ENCODE measurements at regions not wholly inside any gene's neighbourhood (a gene's known extent, or its start where the extent isn't known, plus 50 kb on each side); places are given as distances from the start of the nearest gene placed in this dataset.

GRCh38 chr7:89511900-89512299 is 642.4 kb upstream of the STEAP1 start:
- Histone ChIP-seq H3K27ac (ENCODE audit: low read depth, low read length) (no peak overlapping the region), H3K4me3 (ENCODE audit: low read depth in 1 of 5, low read length in 5 of 5) (no peak overlapping the region), H3K9ac (ENCODE audit: low read length in 5 of 5) (no peak overlapping the region), H3K27me3 (ENCODE audit: control insufficient read depth in 5 of 5, insufficient read depth in 4 of 5, low read length in 5 of 5) (no peaks in the 10 kb centered on the region), H3K36me3 (ENCODE audit: control insufficient read depth in 5 of 5, insufficient read depth in 5 of 5, low read length in 5 of 5) (no peaks in the 10 kb centered on the region), H3K4me1 (ENCODE audit: control insufficient read depth in 5 of 5, insufficient read depth in 5 of 5, low read length in 5 of 5) (no peaks in the 10 kb centered on the region), H3K9me3 (ENCODE audit: control insufficient read depth in 5 of 5, low read length in 5 of 5) (peaks cover 0 to 6% (median 3%) of the 10 kb centered on the region in 5 donors)

- H3K9ac ChIP-seq (ENCODE audit: low read length in 5 of 5) = no peak overlapping the region
- H3K27ac ChIP-seq (ENCODE audit: low read depth, low read length) = no peak overlapping the region
- no peaks in the 10 kb centered on the region for H3K36me3 ChIP-seq (ENCODE audit: control insufficient read depth in 5 of 5, insufficient read depth in 5 of 5, low read length in 5 of 5)
- peaks cover 0 to 6% (median 0%) of the 10 kb centered on the region in 5 donors for H3K9me3 ChIP-seq (ENCODE audit: control insufficient read depth in 5 of 5, low read length in 5 of 5)
- no peaks in the 10 kb centered on the region for H3K4me1 ChIP-seq (ENCODE audit: control insufficient read depth in 5 of 5, insufficient read depth in 5 of 5, low read length in 5 of 5)
- no peak overlapping the region for H3K4me3 ChIP-seq (ENCODE audit: low read depth in 1 of 5, low read length in 5 of 5)
- no peaks in the 10 kb centered on the region for H3K27me3 ChIP-seq (ENCODE audit: control insufficient read depth in 5 of 5, insufficient read depth in 4 of 5, low read length in 5 of 5)
Measured at GRCh38 chr7:89514970-89515369, 639.3 kb upstream of the STEAP1 start.

DNA sequence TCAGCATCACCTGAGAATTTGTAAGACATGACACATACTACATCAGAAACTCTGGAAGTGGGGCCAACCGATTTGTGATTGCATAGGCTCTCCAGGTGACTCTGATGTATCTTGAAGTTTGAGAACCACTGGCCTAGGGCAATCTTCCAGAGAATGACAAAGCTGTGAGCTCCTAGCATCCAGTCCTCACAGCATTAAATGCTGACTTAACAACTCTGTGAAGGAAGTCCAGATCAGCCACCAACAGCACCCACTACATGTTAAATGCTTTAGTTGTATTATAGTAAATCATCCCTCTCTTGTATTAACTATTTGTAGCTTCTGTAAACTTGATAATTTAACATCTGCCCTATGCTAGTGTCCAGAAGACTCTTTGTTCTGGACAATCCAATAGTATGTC is 636.5 kb upstream of the STEAP1 start:
- H3K27ac ChIP-seq (ENCODE audit: low read depth, low read length) = no peak overlapping the region
- H3K36me3 ChIP-seq (ENCODE audit: control insufficient read depth in 5 of 5, insufficient read depth in 5 of 5, low read length in 5 of 5) = no peaks in the 10 kb centered on the region
- no peak overlapping the region for H3K9ac ChIP-seq (ENCODE audit: low read length in 5 of 5)
- H3K4me1 ChIP-seq (ENCODE audit: control insufficient read depth in 5 of 5, insufficient read depth in 5 of 5, low read length in 5 of 5) = no peaks in the 10 kb centered on the region
- H3K4me3 ChIP-seq (ENCODE audit: low read depth in 1 of 5, low read length in 5 of 5) = no peak overlapping the region
- no peaks in the 10 kb centered on the region for H3K27me3 ChIP-seq (ENCODE audit: control insufficient read depth in 5 of 5, insufficient read depth in 4 of 5, low read length in 5 of 5)
- peaks cover 0 to 6% (median 0%) of the 10 kb centered on the region in 5 donors for H3K9me3 ChIP-seq (ENCODE audit: control insufficient read depth in 5 of 5, low read length in 5 of 5)

- Histone ChIP-seq H3K36me3 (ENCODE audit: control insufficient read depth in 5 of 5, insufficient read depth in 5 of 5, low read length in 5 of 5) (no peaks in the 10 kb centered on the region), H3K9me3 (ENCODE audit: control insufficient read depth in 5 of 5, low read length in 5 of 5) (peaks cover 0 to 5% (median 0%) of the 10 kb centered on the region in 5 donors), H3K9ac (ENCODE audit: low read length in 5 of 5) (no peak overlapping the region), H3K4me1 (ENCODE audit: control insufficient read depth in 5 of 5, insufficient read depth in 5 of 5, low read length in 5 of 5) (no peaks in the 10 kb centered on the region), H3K27me3 (ENCODE audit: control insufficient read depth in 5 of 5, insufficient read depth in 4 of 5, low read length in 5 of 5) (no peaks in the 10 kb centered on the region), H3K27ac (ENCODE audit: low read depth, low read length) (no peak overlapping the region), H3K4me3 (ENCODE audit: low read depth in 1 of 5, low read length in 5 of 5) (no peak overlapping the region)
Measured at GRCh38 chr7:89549768-89550167, 604.5 kb upstream of the STEAP1 start.

GRCh38 chr7:89554209-89554608 is 600.1 kb upstream of the STEAP1 start:
- Histone ChIP-seq H3K9ac (ENCODE audit: low read length in 5 of 5) (no peak overlapping the region), H3K9me3 (ENCODE audit: control insufficient read depth in 5 of 5, low read length in 5 of 5) (peaks cover 0 to 2% (median 0%) of the 10 kb centered on the region in 5 donors), H3K27ac (ENCODE audit: low read depth, low read length) (no peak overlapping the region), H3K4me3 (ENCODE audit: low read depth in 1 of 5, low read length in 5 of 5) (no peak overlapping the region), H3K36me3 (ENCODE audit: control insufficient read depth in 5 of 5, insufficient read depth in 5 of 5, low read length in 5 of 5) (no peaks in the 10 kb centered on the region), H3K4me1 (ENCODE audit: control insufficient read depth in 5 of 5, insufficient read depth in 5 of 5, low read length in 5 of 5) (no peaks in the 10 kb centered on the region), H3K27me3 (ENCODE audit: control insufficient read depth in 5 of 5, insufficient read depth in 4 of 5, low read length in 5 of 5) (no peaks in the 10 kb centered on the region)

DNA sequence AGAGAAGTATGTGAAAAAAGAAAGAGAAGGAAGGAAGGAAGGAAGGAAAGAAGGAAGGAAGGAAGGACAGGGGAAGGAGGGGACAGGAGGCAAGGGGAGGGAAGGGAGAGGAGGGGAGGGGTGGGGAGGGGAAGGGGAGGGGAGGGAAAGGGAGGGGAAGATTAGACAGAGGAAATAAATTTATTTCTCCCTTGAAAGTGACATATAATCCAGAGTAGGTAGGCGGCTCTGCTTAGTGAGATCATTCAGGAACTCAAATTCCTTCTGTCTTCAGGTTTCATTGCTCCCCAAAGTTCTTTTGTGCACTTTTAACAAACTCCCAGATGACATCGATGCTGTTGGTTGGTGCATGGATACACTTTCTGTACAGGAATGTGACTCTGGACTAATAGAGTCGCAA is 594.7 kb upstream of the STEAP1 start:
- H3K36me3 ChIP-seq (ENCODE audit: control insufficient read depth in 5 of 5, insufficient read depth in 5 of 5, low read length in 5 of 5) = no peaks in the 10 kb centered on the region
- H3K27me3 ChIP-seq (ENCODE audit: control insufficient read depth in 5 of 5, insufficient read depth in 4 of 5, low read length in 5 of 5) = no peaks in the 10 kb centered on the region
- no peak overlapping the region for H3K27ac ChIP-seq (ENCODE audit: low read depth, low read length)
- no peaks in the 10 kb centered on the region for H3K4me1 ChIP-seq (ENCODE audit: control insufficient read depth in 5 of 5, insufficient read depth in 5 of 5, low read length in 5 of 5)
- no peak overlapping the region for H3K4me3 ChIP-seq (ENCODE audit: low read depth in 1 of 5, low read length in 5 of 5)
- H3K9me3 ChIP-seq (ENCODE audit: control insufficient read depth in 5 of 5, low read length in 5 of 5) = no peaks in the 10 kb centered on the region
- no peak overlapping the region for H3K9ac ChIP-seq (ENCODE audit: low read length in 5 of 5)

GRCh38 chr7:89563597-89563996 is 590.7 kb upstream of the STEAP1 start:
- no peaks in the 10 kb centered on the region for H3K36me3 ChIP-seq (ENCODE audit: control insufficient read depth in 5 of 5, insufficient read depth in 5 of 5, low read length in 5 of 5)
- H3K4me1 ChIP-seq (ENCODE audit: control insufficient read depth in 5 of 5, insufficient read depth in 5 of 5, low read length in 5 of 5) = no peaks in the 10 kb centered on the region
- H3K4me3 ChIP-seq (ENCODE audit: low read depth in 1 of 5, low read length in 5 of 5) = no peak overlapping the region
- peaks cover 0 to 4% (median 0%) of the 10 kb centered on the region in 5 donors for H3K9me3 ChIP-seq (ENCODE audit: control insufficient read depth in 5 of 5, low read length in 5 of 5)
- H3K27me3 ChIP-seq (ENCODE audit: control insufficient read depth in 5 of 5, insufficient read depth in 4 of 5, low read length in 5 of 5) = no peaks in the 10 kb centered on the region
- H3K27ac ChIP-seq (ENCODE audit: low read depth, low read length) = no peak overlapping the region
- H3K9ac ChIP-seq (ENCODE audit: low read length in 5 of 5) = no peak overlapping the region

GRCh38 chr7:89584896-89585295 is 569.4 kb upstream of the STEAP1 start:
- Histone ChIP-seq H3K27ac (ENCODE audit: low read depth, low read length) (no peak overlapping the region), H3K4me1 (ENCODE audit: control insufficient read depth in 5 of 5, insufficient read depth in 5 of 5, low read length in 5 of 5) (no peaks in the 10 kb centered on the region), H3K9me3 (ENCODE audit: control insufficient read depth in 5 of 5, low read length in 5 of 5) (peaks cover 0 to 15% (median under 1%) of the 10 kb centered on the region in 5 donors), H3K27me3 (ENCODE audit: control insufficient read depth in 5 of 5, insufficient read depth in 4 of 5, low read length in 5 of 5) (no peaks in the 10 kb centered on the region), H3K36me3 (ENCODE audit: control insufficient read depth in 5 of 5, insufficient read depth in 5 of 5, low read length in 5 of 5) (no peaks in the 10 kb centered on the region), H3K9ac (ENCODE audit: low read length in 5 of 5) (no peak overlapping the region), H3K4me3 (ENCODE audit: low read depth in 1 of 5, low read length in 5 of 5) (no peak overlapping the region)

- Histone ChIP-seq H3K4me1 (ENCODE audit: control insufficient read depth in 5 of 5, insufficient read depth in 5 of 5, low read length in 5 of 5) (no peaks in the 10 kb centered on the region), H3K4me3 (ENCODE audit: low read depth in 1 of 5, low read length in 5 of 5) (no peak overlapping the region), H3K9ac (ENCODE audit: low read length in 5 of 5) (no peak overlapping the region), H3K36me3 (ENCODE audit: control insufficient read depth in 5 of 5, insufficient read depth in 5 of 5, low read length in 5 of 5) (no peaks in the 10 kb centered on the region), H3K27ac (ENCODE audit: low read depth, low read length) (no peak overlapping the region), H3K27me3 (ENCODE audit: control insufficient read depth in 5 of 5, insufficient read depth in 4 of 5, low read length in 5 of 5) (no peaks in the 10 kb centered on the region), H3K9me3 (ENCODE audit: control insufficient read depth in 5 of 5, low read length in 5 of 5) (peaks cover 0 to 6% (median 0%) of the 10 kb centered on the region in 5 donors)
Measured at GRCh38 chr7:89593125-89593524, 561.1 kb upstream of the STEAP1 start.

GRCh38 chr7:89602984-89603383 is 551.3 kb upstream of the STEAP1 start:
- Histone ChIP-seq H3K27me3 (ENCODE audit: control insufficient read depth in 5 of 5, insufficient read depth in 4 of 5, low read length in 5 of 5) (no peaks in the 10 kb centered on the region), H3K9ac (ENCODE audit: low read length in 5 of 5) (no peak overlapping the region), H3K4me3 (ENCODE audit: low read depth in 1 of 5, low read length in 5 of 5) (no peak overlapping the region), H3K4me1 (ENCODE audit: control insufficient read depth in 5 of 5, insufficient read depth in 5 of 5, low read length in 5 of 5) (no peaks in the 10 kb centered on the region), H3K36me3 (ENCODE audit: control insufficient read depth in 5 of 5, insufficient read depth in 5 of 5, low read length in 5 of 5) (no peaks in the 10 kb centered on the region), H3K27ac (ENCODE audit: low read depth, low read length) (no peak overlapping the region), H3K9me3 (ENCODE audit: control insufficient read depth in 5 of 5, low read length in 5 of 5) (peaks cover 0 to 4% (median 0%) of the 10 kb centered on the region in 5 donors)

DNA sequence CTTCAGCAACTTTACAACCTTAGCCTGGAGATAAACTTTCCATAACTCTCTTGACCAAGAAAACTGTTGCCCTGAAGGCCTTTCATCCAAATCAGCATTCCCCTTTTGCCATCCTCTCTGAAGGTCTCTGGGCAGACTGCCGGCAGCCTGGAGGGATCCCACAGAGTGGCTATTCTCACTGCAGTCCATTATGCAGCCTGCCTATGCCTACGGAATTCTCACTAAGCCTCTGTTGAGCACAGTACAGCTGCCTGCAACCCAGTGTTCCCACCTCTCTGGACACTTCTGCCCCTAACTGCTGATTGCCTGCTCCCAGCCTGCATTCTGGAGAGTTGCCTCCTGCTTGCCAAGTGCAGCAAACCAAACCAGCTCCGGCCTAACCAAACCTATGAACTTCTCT is 548.9 kb upstream of the STEAP1 start:
- Histone ChIP-seq H3K27ac (ENCODE audit: low read depth, low read length) (no peak overlapping the region), H3K27me3 (ENCODE audit: control insufficient read depth in 5 of 5, insufficient read depth in 4 of 5, low read length in 5 of 5) (no peaks in the 10 kb centered on the region), H3K4me3 (ENCODE audit: low read depth in 1 of 5, low read length in 5 of 5) (no peak overlapping the region)

More for the DNA sequence above, 548.9 kb upstream of the STEAP1 start:
- Histone ChIP-seq H3K4me1 (ENCODE audit: control insufficient read depth in 5 of 5, insufficient read depth in 5 of 5, low read length in 5 of 5) (no peaks in the 10 kb centered on the region), H3K9me3 (ENCODE audit: control insufficient read depth in 5 of 5, low read length in 5 of 5) (peaks cover 0 to 4% (median 0%) of the 10 kb centered on the region in 5 donors), H3K36me3 (ENCODE audit: control insufficient read depth in 5 of 5, insufficient read depth in 5 of 5, low read length in 5 of 5) (no peaks in the 10 kb centered on the region), H3K9ac (ENCODE audit: low read length in 5 of 5) (no peak overlapping the region)

All from subcutaneous abdominal adipose tissue (tissue), 5 donors.